ENCODE measurements at regions not wholly inside any gene's neighbourhood (a gene's known extent, or its start where the extent isn't known, plus 50 kb on each side); places are given as distances from the start of the nearest gene placed in this dataset.
"Not testable (repeated sequence)": the region's sequence is repeated elsewhere in the genome, so short reads cannot be mapped to it uniquely, and the experiment has no call there.

GRCh38 chr3:188006726-188007393 lies 147.1 kb upstream of the LPP start:
- DNase-seq = no peak

GRCh38 chr3:188007897-188008296 lies 146.1 kb upstream of the LPP start:
- DNase-seq = no peak

- DNase-seq = no peak
These were observed 145.3 kb upstream of the LPP start for GRCh38 chr3:188008582-188009213.

GRCh38 chr3:188010478-188010877 lies 143.5 kb upstream of the LPP start:
- no peak for DNase-seq

- DNase-seq = no peak
These were observed 134.2 kb upstream of the LPP start for GRCh38 chr3:188019727-188020126.

- no peak for DNase-seq
These were observed 132.9 kb upstream of the LPP start for GRCh38 chr3:188021041-188021440.

GRCh38 chr3:188021502-188022040 lies 132.4 kb upstream of the LPP start:
- no peak for DNase-seq

- not testable (repeated sequence) for DNase-seq
These were observed 131.1 kb upstream of the LPP start for GRCh38 chr3:188022902-188023301.

GRCh38 chr3:188025555-188025954 lies 128.4 kb upstream of the LPP start:
- no peak for DNase-seq

- DNase-seq = no peak
These were observed 127.6 kb upstream of the LPP start for GRCh38 chr3:188026191-188026968.

- no peak for DNase-seq
These were observed 122.8 kb upstream of the LPP start for GRCh38 chr3:188031121-188031520.

- DNase-seq = no peak
These were observed 119.0 kb upstream of the LPP start for GRCh38 chr3:188034989-188035388.

- no peak for DNase-seq
These were observed 117.4 kb upstream of the LPP start for GRCh38 chr3:188036375-188037194.

- DNase-seq = peak in 1 of 2 experiments; percentile 33
These were observed 116.7 kb upstream of the LPP start for GRCh38 chr3:188037195-188037718.

- no peak for DNase-seq
These were observed 115.9 kb upstream of the LPP start for GRCh38 chr3:188037965-188038581.

GRCh38 chr3:188041193-188041592 lies 112.8 kb upstream of the LPP start:
- no peak for DNase-seq

- DNase-seq = no peak
These were observed 112.1 kb upstream of the LPP start for GRCh38 chr3:188041895-188042294.

GRCh38 chr3:188042466-188042865 lies 111.5 kb upstream of the LPP start:
- DNase-seq = no peak

- DNase-seq = no peak
These were observed 110.1 kb upstream of the LPP start for GRCh38 chr3:188043891-188044290.

GRCh38 chr3:188046561-188047211 lies 107.3 kb upstream of the LPP start:
- DNase-seq = no peak

GRCh38 chr3:188047536-188047935 lies 106.4 kb upstream of the LPP start:
- no peak for DNase-seq
